Vagina (tissue), 2 donors: ENCODE measurements at regions not wholly inside any gene's neighbourhood (a gene's known extent, or its start where the extent isn't known, plus 50 kb on each side); places are given as distances from the start of the nearest gene placed in this dataset.

ENCODE experiments used
- DNase-seq, 2 donors: peaks; one replicate each; pipeline ENCODE4 v3.0.0-alpha.2; 2017; ENCODE audit errors: extremely low spot score in 2 of 2
- H3K27ac ChIP-seq: fragments of 200-600 bp; sonication (generic); one replicate; pipeline ENCODE4 v1.5.1; 2019
- H3K27me3 ChIP-seq: fragments of 200-600 bp; sonication (generic); one replicate; pipeline ENCODE4 v1.5.1; 2019
- H3K36me3 ChIP-seq, 2 donors: fragments of 200-600 bp; sonication (generic); one replicate each; pipeline ENCODE4 v1.5.1; 2017 to 2019
- H3K4me1 ChIP-seq: fragments of 200-600 bp; sonication (generic); one replicate; pipeline ENCODE4 v1.5.1; 2019
- H3K4me3 ChIP-seq, 2 donors: fragments of 200-600 bp; sonication (generic); 1 replicate in 1 of 2; 2 replicates in 1 of 2; pipeline ENCODE4 v1.5.1; 2016 to 2019
- H3K9me3 ChIP-seq: fragments of 200-600 bp; sonication (generic); one replicate; pipeline ENCODE4 v1.5.1; 2019
- POLR2A ChIP-seq, 2 donors: fragments of 450-650 bp; IDR thresholded peaks; one replicate each; pipeline ENCODE4 v1.6.1; 2017; ENCODE audit warnings: antibody characterized with exemption in 2 of 2, mild to moderate bottlenecking in 2 of 2, moderate library complexity in 2 of 2
- POLR2AphosphoS5 ChIP-seq, 2 donors: sonication (generic); formaldehyde crosslinking; IDR thresholded peaks; one replicate each; pipeline ENCODE4 v1.9.0; 2017; ENCODE audit warnings: antibody characterized with exemption in 2 of 2, mild to moderate bottlenecking in 2 of 2, low read depth in 1 of 2; ENCODE audit not compliant: insufficient read depth in 1 of 2
- intact Hi-C: fragments of 100-400 bp; cut with DNase I; formaldehyde crosslinking; loops from one replicate; pipeline ENCODE4 v1.15.1; 2023
- TF ChIP-seq, protein P1 (sequence below), 3 experiments: fragments of 450-650 bp in 2 of 3; fragments of 200-600 bp in 1 of 3; sonication (generic) in 1 of 3; IDR thresholded peaks; one replicate each; pipeline ENCODE4 v1.5.1; 2017 to 2019; ENCODE audit warnings: antibody characterized with exemption in 3 of 3, mild to moderate bottlenecking in 2 of 3, moderate library complexity in 2 of 3

DNA sequence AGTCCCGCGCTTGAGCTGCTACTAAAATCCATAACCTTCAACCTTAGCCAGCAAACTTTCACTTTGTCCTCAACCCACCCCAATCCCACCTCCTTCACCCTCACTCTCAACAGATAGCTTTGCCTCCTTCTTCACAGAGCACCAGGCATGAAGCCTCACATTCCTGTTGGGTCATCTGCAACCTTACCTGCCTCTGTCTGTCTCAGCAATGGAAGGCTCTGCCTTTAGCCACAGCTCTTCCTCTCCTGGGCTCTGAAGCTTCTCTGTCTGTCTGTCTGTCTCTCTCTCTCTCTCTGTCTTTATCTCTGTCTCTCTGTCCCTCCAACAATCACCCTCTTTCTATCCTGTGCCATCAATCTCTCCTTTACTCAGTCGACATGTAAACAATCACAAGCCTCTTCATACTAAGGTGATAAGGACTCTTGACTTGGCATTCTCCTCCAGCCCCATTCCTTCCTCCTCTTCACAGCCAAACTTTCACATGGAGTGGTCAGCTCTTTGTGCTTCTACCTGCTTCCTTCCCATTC, 220.8 kb downstream of the SPTSSA start:
- H3K27me3 ChIP-seq = no peaks in the 10 kb centered on the region
- H3K4me3 ChIP-seq = no peak overlapping the region
- no peak for DNase-seq
- intact Hi-C loops = no loop called here
- no peaks in the 10 kb centered on the region for H3K4me1 ChIP-seq
- H3K36me3 ChIP-seq = no peaks in the 10 kb centered on the region
- TF ChIP-seq POLR2A (IDR thresholded peaks at IDR 0.05) = no peak
- no peak for TF ChIP-seq POLR2AphosphoS5 (IDR thresholded peaks at IDR 0.05; ENCODE audit: insufficient read depth in 1 of 2, low read depth in 1 of 2)
- TF ChIP-seq, protein P1, sequence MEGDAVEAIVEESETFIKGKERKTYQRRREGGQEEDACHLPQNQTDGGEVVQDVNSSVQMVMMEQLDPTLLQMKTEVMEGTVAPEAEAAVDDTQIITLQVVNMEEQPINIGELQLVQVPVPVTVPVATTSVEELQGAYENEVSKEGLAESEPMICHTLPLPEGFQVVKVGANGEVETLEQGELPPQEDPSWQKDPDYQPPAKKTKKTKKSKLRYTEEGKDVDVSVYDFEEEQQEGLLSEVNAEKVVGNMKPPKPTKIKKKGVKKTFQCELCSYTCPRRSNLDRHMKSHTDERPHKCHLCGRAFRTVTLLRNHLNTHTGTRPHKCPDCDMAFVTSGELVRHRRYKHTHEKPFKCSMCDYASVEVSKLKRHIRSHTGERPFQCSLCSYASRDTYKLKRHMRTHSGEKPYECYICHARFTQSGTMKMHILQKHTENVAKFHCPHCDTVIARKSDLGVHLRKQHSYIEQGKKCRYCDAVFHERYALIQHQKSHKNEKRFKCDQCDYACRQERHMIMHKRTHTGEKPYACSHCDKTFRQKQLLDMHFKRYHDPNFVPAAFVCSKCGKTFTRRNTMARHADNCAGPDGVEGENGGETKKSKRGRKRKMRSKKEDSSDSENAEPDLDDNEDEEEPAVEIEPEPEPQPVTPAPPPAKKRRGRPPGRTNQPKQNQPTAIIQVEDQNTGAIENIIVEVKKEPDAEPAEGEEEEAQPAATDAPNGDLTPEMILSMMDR (IDR thresholded peaks at IDR 0.05) = no peak
- no peaks in the 10 kb centered on the region for H3K9me3 ChIP-seq
- H3K27ac ChIP-seq = no peak overlapping the region

DNA sequence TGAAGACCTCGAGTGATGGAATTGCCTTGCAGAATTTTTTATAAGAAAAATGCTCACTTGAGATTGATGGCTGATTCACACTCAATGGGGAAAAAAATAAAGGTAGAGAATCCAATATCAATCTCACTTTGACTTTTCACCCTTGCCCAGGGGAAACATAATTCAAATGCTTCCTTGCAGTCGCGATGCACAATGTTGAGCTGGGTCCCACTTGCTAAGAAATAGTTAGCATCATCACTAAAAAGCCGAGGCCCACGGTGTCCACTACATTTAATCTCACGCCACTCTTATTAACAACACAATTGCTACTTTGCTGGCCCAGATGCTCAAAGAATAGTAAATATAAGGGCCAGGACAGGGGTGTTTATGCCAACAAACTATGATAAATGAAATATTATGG, 223.4 kb downstream of the SPTSSA start:
- Histone ChIP-seq H3K4me3 (no peak overlapping the region), H3K4me1 (no peaks in the 10 kb centered on the region), H3K36me3 (no peaks in the 10 kb centered on the region), H3K27me3 (no peaks in the 10 kb centered on the region), H3K9me3 (no peaks in the 10 kb centered on the region), H3K27ac (no peak overlapping the region)
- intact Hi-C loops = loop anchor here (10.0 kb wide), 1 partner anchor 794 kb away; no protein-coding TSS in a partner anchor
- TF ChIP-seq POLR2AphosphoS5 (IDR thresholded peaks at IDR 0.05; ENCODE audit: insufficient read depth in 1 of 2, low read depth in 1 of 2) (no peak), POLR2A (IDR thresholded peaks at IDR 0.05) (no peak)
- TF ChIP-seq, protein P1 (IDR thresholded peaks at IDR 0.05) = no peak
- DNase-seq = no peak

DNA sequence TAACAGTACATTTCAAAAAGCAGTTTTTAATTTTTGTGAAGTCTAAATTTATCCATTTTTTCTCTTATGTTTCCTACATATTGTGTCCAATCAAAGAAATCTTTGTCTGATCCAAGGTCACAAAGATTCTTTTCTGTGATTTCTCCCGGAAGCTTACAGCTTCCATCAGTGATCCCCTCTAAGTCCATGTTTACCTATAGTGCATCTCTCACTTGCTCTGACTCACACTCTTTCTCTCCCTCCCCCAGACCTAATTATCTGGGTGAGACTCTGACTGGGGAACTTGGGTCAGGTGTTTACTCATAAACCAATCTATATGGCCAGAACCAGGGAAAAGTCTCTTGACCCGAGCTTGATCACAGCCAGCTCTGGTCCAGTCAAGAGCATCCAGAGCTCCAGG, 224.4 kb downstream of the SPTSSA start:
- no peaks in the 10 kb centered on the region for H3K27me3 ChIP-seq
- no peak overlapping the region for H3K27ac ChIP-seq
- no peaks in the 10 kb centered on the region for H3K9me3 ChIP-seq
- no peak for DNase-seq
- H3K36me3 ChIP-seq = no peaks in the 10 kb centered on the region
- TF ChIP-seq POLR2AphosphoS5 (IDR thresholded peaks at IDR 0.05; ENCODE audit: insufficient read depth in 1 of 2, low read depth in 1 of 2) = no peak
- TF ChIP-seq, protein P1 (IDR thresholded peaks at IDR 0.05) = no peak
- TF ChIP-seq POLR2A (IDR thresholded peaks at IDR 0.05) = no peak
- intact Hi-C loops = loop anchor here (10.0 kb wide), 1 partner anchor 793 kb away; no protein-coding TSS in a partner anchor
- H3K4me3 ChIP-seq = no peak overlapping the region
- no peaks in the 10 kb centered on the region for H3K4me1 ChIP-seq

DNA sequence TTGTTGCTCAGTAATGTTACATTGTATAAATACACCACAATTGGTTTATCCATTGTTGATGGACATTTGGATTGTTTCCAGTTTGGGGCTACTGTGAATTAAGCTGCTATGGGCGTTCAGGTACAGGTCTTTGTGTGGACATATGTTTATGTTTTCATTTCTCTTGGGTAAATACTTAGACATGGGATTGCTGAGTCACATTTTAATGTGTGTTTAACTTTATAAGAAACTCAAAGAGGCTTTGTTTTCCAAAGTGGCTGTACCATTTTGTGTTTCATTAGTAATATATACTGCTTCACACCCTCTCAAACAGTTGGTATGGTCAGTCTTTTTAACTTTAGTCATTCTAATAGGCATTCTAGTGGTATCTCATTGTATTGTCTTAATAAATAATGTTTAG, 225.0 kb downstream of the SPTSSA start:
- Histone ChIP-seq H3K27ac (no peak overlapping the region), H3K4me1 (no peaks in the 10 kb centered on the region)

More for the DNA sequence above, 225.0 kb downstream of the SPTSSA start:
- no peak for DNase-seq
- H3K36me3 ChIP-seq = no peaks in the 10 kb centered on the region
- no peaks in the 10 kb centered on the region for H3K27me3 ChIP-seq
- no peak overlapping the region for H3K4me3 ChIP-seq
- TF ChIP-seq, protein P1 (IDR thresholded peaks at IDR 0.05) = no peak
- TF ChIP-seq POLR2AphosphoS5 (IDR thresholded peaks at IDR 0.05; ENCODE audit: insufficient read depth in 1 of 2, low read depth in 1 of 2) = peak in 1 of 2 donors; percentile 10
- intact Hi-C loops = loop anchor here (10.0 kb wide), 1 partner anchor 792 kb away; no protein-coding TSS in a partner anchor
- H3K9me3 ChIP-seq = no peaks in the 10 kb centered on the region
